Adrenal gland (tissue), 5 donors: ENCODE measurements at regions not wholly inside any gene's neighbourhood (a gene's known extent, or its start where the extent isn't known, plus 50 kb on each side); places are given as distances from the start of the nearest gene placed in this dataset.

Source experiments
- POLR2A ChIP-seq, 2 donors: fragments of 450-650 bp; IDR thresholded peaks; one replicate each; pipeline ENCODE4 v1.6.1; 2017; ENCODE audit warnings: antibody characterized with exemption in 2 of 2, mild to moderate bottlenecking in 2 of 2, moderate library complexity in 1 of 2
- TF ChIP-seq, protein P1 (sequence below), 6 experiments: fragments of 450-650 bp in 4 of 6; fragments of 200-600 bp in 2 of 6; sonication (generic) in 1 of 6; IDR thresholded peaks; 1 replicate in 5 of 6; 2 replicates in 1 of 6; pipeline versions ENCODE4 v1.5.1 to v1.8.0; 2016 to 2021; ENCODE audit warnings: antibody characterized with exemption in 6 of 6, mild to moderate bottlenecking in 2 of 6, moderate library complexity in 1 of 6
- donor health status: DM: no; HTN: no; CAD: no.

DNA sequence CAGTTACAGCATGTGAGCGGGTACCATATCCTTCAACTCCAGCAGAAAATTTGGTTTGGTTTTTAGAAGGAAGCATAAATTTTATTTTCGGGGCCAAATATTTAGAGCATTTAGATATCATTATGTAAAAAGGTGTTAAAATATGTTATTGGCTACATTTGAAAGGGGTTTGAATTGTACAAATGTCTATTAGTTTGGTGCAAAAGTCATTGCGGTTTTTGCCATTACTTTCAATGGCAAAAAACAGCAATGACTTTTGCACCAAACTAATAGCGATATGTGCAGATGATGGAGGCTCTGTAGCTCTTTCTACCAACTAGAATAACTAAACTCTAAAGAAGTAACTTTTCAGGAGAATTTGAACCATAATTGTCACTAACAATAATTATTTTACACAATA is 1666.2 kb upstream of the SLC39A10 start:
- TF ChIP-seq, protein P1, sequence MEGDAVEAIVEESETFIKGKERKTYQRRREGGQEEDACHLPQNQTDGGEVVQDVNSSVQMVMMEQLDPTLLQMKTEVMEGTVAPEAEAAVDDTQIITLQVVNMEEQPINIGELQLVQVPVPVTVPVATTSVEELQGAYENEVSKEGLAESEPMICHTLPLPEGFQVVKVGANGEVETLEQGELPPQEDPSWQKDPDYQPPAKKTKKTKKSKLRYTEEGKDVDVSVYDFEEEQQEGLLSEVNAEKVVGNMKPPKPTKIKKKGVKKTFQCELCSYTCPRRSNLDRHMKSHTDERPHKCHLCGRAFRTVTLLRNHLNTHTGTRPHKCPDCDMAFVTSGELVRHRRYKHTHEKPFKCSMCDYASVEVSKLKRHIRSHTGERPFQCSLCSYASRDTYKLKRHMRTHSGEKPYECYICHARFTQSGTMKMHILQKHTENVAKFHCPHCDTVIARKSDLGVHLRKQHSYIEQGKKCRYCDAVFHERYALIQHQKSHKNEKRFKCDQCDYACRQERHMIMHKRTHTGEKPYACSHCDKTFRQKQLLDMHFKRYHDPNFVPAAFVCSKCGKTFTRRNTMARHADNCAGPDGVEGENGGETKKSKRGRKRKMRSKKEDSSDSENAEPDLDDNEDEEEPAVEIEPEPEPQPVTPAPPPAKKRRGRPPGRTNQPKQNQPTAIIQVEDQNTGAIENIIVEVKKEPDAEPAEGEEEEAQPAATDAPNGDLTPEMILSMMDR (IDR thresholded peaks at IDR 0.05): no peak
- TF ChIP-seq POLR2A (IDR thresholded peaks at IDR 0.05): no peak
